SU-DHL-6 (cell line): ENCODE measurements at regions not wholly inside any gene's neighbourhood (a gene's known extent, or its start where the extent isn't known, plus 50 kb on each side); places are given as distances from the start of the nearest gene placed in this dataset.

ENCODE experiments used
- H2AFZ ChIP-seq: fragments of 200-600 bp; sonication (generic); 2 replicates; pipeline ENCODE4 v1.6.1; 2014; ENCODE audit warnings: low read depth, mild to moderate bottlenecking, moderate library complexity, mixed read lengths, antibody characterized with exemption, low read length; ENCODE audit not compliant: severe bottlenecking
- H3F3A ChIP-seq: fragments of 200-600 bp; shearing (Covaris generic); 2 replicates; pipeline ENCODE4 v1.6.0; 2016; ENCODE audit warnings: antibody characterized with exemption, mild to moderate bottlenecking; ENCODE audit not compliant: insufficient read depth
- H3K27ac ChIP-seq: fragments of 200-600 bp; sonication (generic); 2 replicates; pipeline ENCODE4 v1.5.1; 2016; ENCODE audit warnings: low read depth, mild to moderate bottlenecking, low read length, moderate library complexity, mixed read lengths
- H3K27me3 ChIP-seq: fragments of 200-600 bp; sonication (generic), shearing (Covaris generic); 2 replicates; pipeline ENCODE4 v1.6.0; 2014; ENCODE audit warnings: mild to moderate bottlenecking, low read length
- H3K36me3 ChIP-seq: fragments of 200-600 bp; sonication (generic); 2 replicates; pipeline ENCODE4 v1.6.1; 2014; ENCODE audit warnings: mild to moderate bottlenecking, low read length, mixed read lengths
- H3K4me2 ChIP-seq: fragments of 300-600, 200-600 bp; shearing (Covaris generic), sonication (generic); 2 replicates; pipeline ENCODE4 v1.6.0; 2014; ENCODE audit warnings: low read length, low read depth, mild to moderate bottlenecking; ENCODE audit not compliant: poor library complexity, severe bottlenecking
- H3K4me3 ChIP-seq: fragments of 200-600 bp; sonication (generic); 2 replicates; pipeline ENCODE4 v1.5.1; 2014; ENCODE audit warnings: antibody characterized with exemption, low read length, mild to moderate bottlenecking, mixed read lengths; ENCODE audit not compliant: insufficient read depth, poor library complexity, severe bottlenecking
- H3K79me2 ChIP-seq: fragments of 200-600 bp; sonication (generic); 2 replicates; pipeline ENCODE4 v1.6.1; 2014; ENCODE audit warnings: mild to moderate bottlenecking, low read length, moderate library complexity; ENCODE audit not compliant: insufficient read depth
- H3K9ac ChIP-seq: fragments of 200-600 bp; sonication (generic); 2 replicates; pipeline ENCODE4 v1.7.0; 2014; ENCODE audit warnings: mild to moderate bottlenecking, low read length
- H3K9me2 ChIP-seq: fragments of 200-600 bp; sonication (generic); replicated peaks from 2 replicates; pipeline ENCODE4 v1.6.1; 2014; ENCODE audit warnings: low read length; ENCODE audit not compliant: insufficient read depth
- H3K9me3 ChIP-seq: fragments of 200-600 bp; sonication (generic); 2 replicates; pipeline ENCODE4 v1.6.1; 2014; ENCODE audit warnings: low read length, mixed read lengths; ENCODE audit not compliant: insufficient read depth
- H4K20me1 ChIP-seq: fragments of 200-600 bp; sonication (generic); 2 replicates; pipeline ENCODE4 v1.6.1; 2014; ENCODE audit warnings: low read depth, mild to moderate bottlenecking, antibody characterized with exemption, low read length, moderate library complexity, mixed read lengths
- CTCF ChIP-seq: fragments of 200-600 bp; sonication (generic); IDR thresholded peaks from one replicate; pipeline ENCODE4 v1.5.1; 2017; ENCODE audit warnings: antibody characterized with exemption, mild to moderate bottlenecking, low read length, moderate library complexity; ENCODE audit not compliant: insufficient read depth, poor library complexity, severe bottlenecking
- EZH2phosphoT487 ChIP-seq: fragments of 200-600 bp; sonication (generic), shearing (Covaris generic); conservative IDR thresholded peaks from 2 replicates; pipeline ENCODE4 v1.6.1; 2018; ENCODE audit warnings: mild to moderate bottlenecking, antibody characterized with exemption, low read length, moderate library complexity, mixed read lengths

GRCh38 chr11:95289378-95290101 is 58.5 kb upstream of the SESN3 start:
- H3K36me3 ChIP-seq, result no peaks in the 10 kb centered on the region
- H3K9me2 ChIP-seq, result no peaks in the 10 kb centered on the region
- no peak overlapping the region for H3K27ac ChIP-seq
- no peaks in the 10 kb centered on the region for H3K9me3 ChIP-seq
- H3K27me3 ChIP-seq, result no peaks in the 10 kb centered on the region
- H3F3A ChIP-seq, result no peaks in the 10 kb centered on the region
- no peak overlapping the region for H3K9ac ChIP-seq
- H3K79me2 ChIP-seq, result no peaks in the 10 kb centered on the region
- H4K20me1 ChIP-seq, result no peaks in the 10 kb centered on the region
- H3K4me2 ChIP-seq, result no peak overlapping the region
- H3K4me3 ChIP-seq, result no peak overlapping the region
- TF ChIP-seq CTCF (no peak), EZH2phosphoT487 (no peak)
- H2AFZ ChIP-seq, result no peak overlapping the region

- no peaks in the 10 kb centered on the region for H3K36me3 ChIP-seq
- H3K4me3 ChIP-seq, result no peak overlapping the region
- H3K9me3 ChIP-seq, result no peaks in the 10 kb centered on the region
- H3K79me2 ChIP-seq, result no peaks in the 10 kb centered on the region
- no peak overlapping the region for H3K9ac ChIP-seq
- TF ChIP-seq EZH2phosphoT487, result no peak
- TF ChIP-seq CTCF, result no peak
- H3K4me2 ChIP-seq, result no peak overlapping the region
- H3K27ac ChIP-seq, result no peak overlapping the region
- no peaks in the 10 kb centered on the region for H3K9me2 ChIP-seq
- H4K20me1 ChIP-seq, result no peaks in the 10 kb centered on the region
- H3F3A ChIP-seq, result no peaks in the 10 kb centered on the region
- no peaks in the 10 kb centered on the region for H3K27me3 ChIP-seq
- H2AFZ ChIP-seq, result no peak overlapping the region
Measured at GRCh38 chr11:95284057-95285052, 53.4 kb upstream of the SESN3 start.

- Histone ChIP-seq H3K9me3 (no peaks in the 10 kb centered on the region), H3F3A (no peaks in the 10 kb centered on the region), H3K9ac (no peak overlapping the region), H2AFZ (no peak overlapping the region), H3K79me2 (no peaks in the 10 kb centered on the region), H3K4me3 (no peak overlapping the region), H3K27ac (no peak overlapping the region), H3K36me3 (no peaks in the 10 kb centered on the region), H3K9me2 (no peaks in the 10 kb centered on the region), H3K27me3 (no peaks in the 10 kb centered on the region), H4K20me1 (no peaks in the 10 kb centered on the region), H3K4me2 (no peak overlapping the region)
- no peak for TF ChIP-seq CTCF
- no peak for TF ChIP-seq EZH2phosphoT487
Measured at GRCh38 chr11:95283650-95284049, 52.6 kb upstream of the SESN3 start.
